ENCODE measurements at regions not wholly inside any gene's neighbourhood (a gene's known extent, or its start where the extent isn't known, plus 50 kb on each side); places are given as distances from the start of the nearest gene placed in this dataset.

- no peak for DNase-seq (ENCODE audit: low read depth in 1 of 2, low spot score in 1 of 2)
- Histone ChIP-seq H3K27ac (replicated peaks) (no peak overlapping the region), H3K4me3 (replicated peaks; ENCODE audit: insufficient read depth, low read length) (no peak overlapping the region), H3K27me3 (ENCODE audit: insufficient read depth, poor library complexity, severe bottlenecking) (no peaks in the 10 kb centered on the region)
- TF ChIP-seq REST (IDR thresholded peaks at IDR 0.05; ENCODE audit: insufficient replicate concordance, low read depth) (no peak), GABPA (IDR thresholded peaks at IDR 0.05; ENCODE audit: low read depth) (no peak), POLR2AphosphoS5 (IDR thresholded peaks at IDR 0.05; ENCODE audit: low read depth) (no peak), SPI1 (IDR thresholded peaks at IDR 0.05; ENCODE audit: borderline replicate concordance, low read depth) (no peak), CTCF (IDR thresholded peaks at IDR 0.05; ENCODE audit: insufficient read depth, low read length) (no peak)
Observed at GRCh38 chr6:122246906-122247658, 152.4 kb upstream of the HSF2 start.

GRCh38 chr6:122248001-122248669, 151.3 kb upstream of the HSF2 start:
- Histone ChIP-seq H3K27me3 (ENCODE audit: insufficient read depth, poor library complexity, severe bottlenecking) (no peaks in the 10 kb centered on the region), H3K4me3 (replicated peaks; ENCODE audit: insufficient read depth, low read length) (no peak overlapping the region), H3K27ac (replicated peaks) (no peak overlapping the region)
- TF ChIP-seq POLR2AphosphoS5 (IDR thresholded peaks at IDR 0.05; ENCODE audit: low read depth) (no peak), SPI1 (IDR thresholded peaks at IDR 0.05; ENCODE audit: borderline replicate concordance, low read depth) (no peak), CTCF (IDR thresholded peaks at IDR 0.05; ENCODE audit: insufficient read depth, low read length) (no peak), REST (IDR thresholded peaks at IDR 0.05; ENCODE audit: insufficient replicate concordance, low read depth) (no peak), GABPA (IDR thresholded peaks at IDR 0.05; ENCODE audit: low read depth) (no peak)
- no peak for DNase-seq (ENCODE audit: low read depth in 1 of 2, low spot score in 1 of 2)

- no peak for TF ChIP-seq POLR2AphosphoS5 (IDR thresholded peaks at IDR 0.05; ENCODE audit: low read depth)
- DNase-seq (ENCODE audit: low read depth in 1 of 2, low spot score in 1 of 2), result no peak
- H3K4me3 ChIP-seq (replicated peaks; ENCODE audit: insufficient read depth, low read length), result no peak overlapping the region
- no peak overlapping the region for H3K27ac ChIP-seq (replicated peaks)
- H3K27me3 ChIP-seq (ENCODE audit: insufficient read depth, poor library complexity, severe bottlenecking), result no peaks in the 10 kb centered on the region
Observed at GRCh38 chr6:122248844-122249243, 150.6 kb upstream of the HSF2 start.

DNA sequence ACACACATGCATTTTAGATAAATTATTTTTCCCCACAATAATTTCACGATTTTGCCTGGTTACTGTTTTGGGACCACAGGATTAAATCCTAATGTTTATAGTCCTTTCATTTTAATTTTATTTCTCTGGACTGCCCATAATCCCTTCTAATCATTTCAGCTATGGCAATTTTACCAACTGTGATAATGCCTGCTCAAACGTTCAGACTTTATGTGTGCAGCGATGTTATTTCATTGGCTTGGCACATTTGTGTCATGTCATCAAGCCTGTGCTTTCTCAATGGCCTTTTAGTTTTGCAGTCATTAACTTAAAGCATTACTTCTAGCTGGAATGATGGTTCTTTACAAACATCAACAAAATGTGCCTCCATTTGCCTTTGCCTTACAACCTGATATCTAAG, 140.6 kb upstream of the HSF2 start:
- TF ChIP-seq SPI1 (IDR thresholded peaks at IDR 0.05; ENCODE audit: borderline replicate concordance, low read depth) (no peak), GABPA (IDR thresholded peaks at IDR 0.05; ENCODE audit: low read depth) (no peak), CTCF (IDR thresholded peaks at IDR 0.05; ENCODE audit: insufficient read depth, low read length) (no peak), POLR2AphosphoS5 (IDR thresholded peaks at IDR 0.05; ENCODE audit: low read depth) (no peak), REST (IDR thresholded peaks at IDR 0.05; ENCODE audit: insufficient replicate concordance, low read depth) (no peak)
- no peak overlapping the region for H3K27ac ChIP-seq (replicated peaks)
- no peak for DNase-seq (ENCODE audit: low read depth in 1 of 2, low spot score in 1 of 2)
- no peaks in the 10 kb centered on the region for H3K27me3 ChIP-seq (ENCODE audit: insufficient read depth, poor library complexity, severe bottlenecking)
- H3K4me3 ChIP-seq (replicated peaks; ENCODE audit: insufficient read depth, low read length), result no peak overlapping the region
